ENCODE measurements at regions not wholly inside any gene's neighbourhood (a gene's known extent, or its start where the extent isn't known, plus 50 kb on each side); places are given as distances from the start of the nearest gene placed in this dataset.

DNA sequence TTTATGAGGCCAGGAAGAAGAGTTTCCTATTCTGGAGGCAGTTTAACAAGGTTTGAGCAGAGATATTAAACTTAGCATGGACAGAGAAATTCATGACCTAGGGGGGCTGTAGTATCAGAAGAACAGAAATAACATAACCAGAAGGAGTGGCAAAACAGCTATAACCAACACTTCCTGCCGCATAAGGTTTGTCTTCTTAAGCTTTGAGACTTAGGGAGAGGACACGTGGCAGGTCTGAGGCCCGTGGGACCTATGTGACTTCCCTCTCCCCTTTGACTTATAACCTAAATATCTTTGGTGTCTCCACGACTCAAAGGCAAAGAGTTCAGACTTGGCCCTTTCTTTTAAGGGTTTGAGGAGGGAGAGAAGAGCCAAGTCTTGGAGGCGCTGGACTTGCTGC is 119.1 kb upstream of the PZP start:
- TF ChIP-seq, protein P1, sequence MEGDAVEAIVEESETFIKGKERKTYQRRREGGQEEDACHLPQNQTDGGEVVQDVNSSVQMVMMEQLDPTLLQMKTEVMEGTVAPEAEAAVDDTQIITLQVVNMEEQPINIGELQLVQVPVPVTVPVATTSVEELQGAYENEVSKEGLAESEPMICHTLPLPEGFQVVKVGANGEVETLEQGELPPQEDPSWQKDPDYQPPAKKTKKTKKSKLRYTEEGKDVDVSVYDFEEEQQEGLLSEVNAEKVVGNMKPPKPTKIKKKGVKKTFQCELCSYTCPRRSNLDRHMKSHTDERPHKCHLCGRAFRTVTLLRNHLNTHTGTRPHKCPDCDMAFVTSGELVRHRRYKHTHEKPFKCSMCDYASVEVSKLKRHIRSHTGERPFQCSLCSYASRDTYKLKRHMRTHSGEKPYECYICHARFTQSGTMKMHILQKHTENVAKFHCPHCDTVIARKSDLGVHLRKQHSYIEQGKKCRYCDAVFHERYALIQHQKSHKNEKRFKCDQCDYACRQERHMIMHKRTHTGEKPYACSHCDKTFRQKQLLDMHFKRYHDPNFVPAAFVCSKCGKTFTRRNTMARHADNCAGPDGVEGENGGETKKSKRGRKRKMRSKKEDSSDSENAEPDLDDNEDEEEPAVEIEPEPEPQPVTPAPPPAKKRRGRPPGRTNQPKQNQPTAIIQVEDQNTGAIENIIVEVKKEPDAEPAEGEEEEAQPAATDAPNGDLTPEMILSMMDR (IDR thresholded peaks at IDR 0.05; ENCODE audit: low read depth, low read length, missing input control): no peak
- no peak for TF ChIP-seq TAF1 (conservative IDR thresholded peaks at IDR 0.05)
- TF ChIP-seq, protein P2, sequence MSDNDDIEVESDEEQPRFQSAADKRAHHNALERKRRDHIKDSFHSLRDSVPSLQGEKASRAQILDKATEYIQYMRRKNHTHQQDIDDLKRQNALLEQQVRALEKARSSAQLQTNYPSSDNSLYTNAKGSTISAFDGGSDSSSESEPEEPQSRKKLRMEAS (IDR thresholded peaks at IDR 0.05): no peak
- TF ChIP-seq RAD21 (IDR thresholded peaks at IDR 0.05): no peak
- no peak for TF ChIP-seq YY1 (IDR thresholded peaks at IDR 0.05)
